Activated naive CD8-positive, alpha-beta T cell treated with anti-CD3 and anti-CD28 coated beads for 36 hours (primary cell): ENCODE measurements at regions not wholly inside any gene's neighbourhood (a gene's known extent, or its start where the extent isn't known, plus 50 kb on each side); places are given as distances from the start of the nearest gene placed in this dataset.
"Not testable (repeated sequence)": the region's sequence is repeated elsewhere in the genome, so short reads cannot be mapped to it uniquely, and the experiment has no call there.

Experiments used
- DNase-seq: peaks from one replicate; pipeline ENCODE4 v3.0.0; 2021
- H3K27ac Mint-ChIP-seq: one replicate; pipeline ENCODE4 v1.8.0; 2022; ENCODE audit warnings: mild to moderate bottlenecking, moderate library complexity, mixed read lengths
- H3K27me3 Mint-ChIP-seq: one replicate; pipeline ENCODE4 v1.8.0; 2022; ENCODE audit warnings: mild to moderate bottlenecking, mixed read lengths
- H3K36me3 Mint-ChIP-seq: one replicate; pipeline ENCODE4 v1.8.0; 2021; ENCODE audit warnings: mild to moderate bottlenecking, mixed read lengths
- H3K4me1 Mint-ChIP-seq: one replicate; pipeline ENCODE4 v1.8.0; 2021; ENCODE audit warnings: mixed read lengths
- H3K4me3 Mint-ChIP-seq: one replicate; pipeline ENCODE4 v1.8.0; 2022; ENCODE audit warnings: mild to moderate bottlenecking, moderate library complexity, mixed read lengths
- H3K9me3 Mint-ChIP-seq: one replicate; pipeline ENCODE4 v1.8.0; 2022; ENCODE audit warnings: mixed read lengths

DNA sequence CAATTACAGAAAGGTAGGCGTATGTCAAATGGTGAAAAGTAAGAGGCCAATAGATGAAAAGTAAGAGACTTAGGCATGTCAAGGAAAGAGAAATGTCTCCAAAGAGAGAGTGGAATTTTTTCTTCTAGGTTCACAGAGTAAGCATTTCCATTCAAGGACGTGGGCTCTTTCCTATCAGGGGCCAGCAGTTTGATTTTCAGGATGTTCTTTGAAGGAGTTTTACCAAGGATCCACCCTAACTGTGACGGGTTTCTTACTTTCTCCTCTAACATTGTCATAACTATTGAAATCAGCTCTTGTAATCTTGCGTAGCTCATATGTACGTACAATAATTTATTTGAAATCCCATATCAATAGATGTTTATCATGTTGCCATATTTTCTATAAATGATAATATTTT is 2112.2 kb upstream of the RAG2 start:
- DNase-seq, result no peak
- no peaks in the 10 kb centered on the region for H3K27me3 Mint-ChIP-seq
- no peak overlapping the region for H3K27ac Mint-ChIP-seq
- H3K4me1 Mint-ChIP-seq, result no peaks in the 10 kb centered on the region
- no peak overlapping the region for H3K4me3 Mint-ChIP-seq
- no peaks in the 10 kb centered on the region for H3K36me3 Mint-ChIP-seq
- peaks cover 5% of the 10 kb centered on the region for H3K9me3 Mint-ChIP-seq

DNA sequence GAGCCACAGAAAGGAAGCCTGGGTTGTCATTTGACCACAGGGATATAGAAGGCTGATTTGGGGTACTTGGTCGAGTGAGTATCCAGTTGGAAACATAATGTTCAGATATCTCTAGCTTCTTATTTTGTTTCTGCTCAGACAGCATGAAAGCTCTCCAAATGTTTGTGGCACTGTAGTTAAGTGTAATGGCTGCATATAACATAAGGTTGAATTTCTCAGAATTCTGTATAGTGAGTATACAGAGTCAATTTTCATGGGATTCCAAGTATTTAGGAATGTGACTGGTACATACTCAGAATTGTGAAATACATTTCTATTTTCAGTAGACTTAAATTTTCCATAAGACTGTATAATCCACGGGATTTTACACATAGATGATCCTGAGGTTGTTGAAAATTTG is 2102.1 kb upstream of the RAG2 start:
- Mint-ChIP-seq H3K27ac (no peak overlapping the region), H3K4me3 (no peak overlapping the region), H3K4me1 (no peaks in the 10 kb centered on the region), H3K9me3 (peaks cover 7% of the 10 kb centered on the region), H3K27me3 (no peaks in the 10 kb centered on the region), H3K36me3 (no peaks in the 10 kb centered on the region)
- DNase-seq, result no peak

DNA sequence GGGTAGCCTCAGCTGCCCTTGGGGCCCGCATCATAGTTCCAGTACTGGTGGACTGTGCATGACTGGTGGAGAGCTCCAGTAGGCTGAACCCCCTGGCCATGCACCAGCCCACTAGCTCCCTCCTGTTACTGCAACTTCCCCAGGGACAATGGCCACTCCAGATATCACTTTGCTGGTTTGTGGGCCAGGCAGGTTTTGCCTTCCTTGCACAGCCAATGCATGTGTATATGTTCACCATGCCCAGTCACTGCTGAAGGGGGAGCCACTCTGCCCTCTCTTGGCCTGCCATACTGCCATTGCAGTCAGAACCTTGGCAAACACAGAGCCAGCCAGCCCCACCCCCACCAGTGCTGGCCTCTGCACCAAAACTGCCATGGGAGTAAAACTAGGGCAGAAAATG is 2095.3 kb upstream of the RAG2 start:
- Mint-ChIP-seq H3K36me3 (no peaks in the 10 kb centered on the region), H3K9me3 (peaks cover 5% of the 10 kb centered on the region), H3K4me1 (no peaks in the 10 kb centered on the region), H3K4me3 (no peak overlapping the region), H3K27ac (no peak overlapping the region), H3K27me3 (no peaks in the 10 kb centered on the region)
- DNase-seq, result no peak

DNA sequence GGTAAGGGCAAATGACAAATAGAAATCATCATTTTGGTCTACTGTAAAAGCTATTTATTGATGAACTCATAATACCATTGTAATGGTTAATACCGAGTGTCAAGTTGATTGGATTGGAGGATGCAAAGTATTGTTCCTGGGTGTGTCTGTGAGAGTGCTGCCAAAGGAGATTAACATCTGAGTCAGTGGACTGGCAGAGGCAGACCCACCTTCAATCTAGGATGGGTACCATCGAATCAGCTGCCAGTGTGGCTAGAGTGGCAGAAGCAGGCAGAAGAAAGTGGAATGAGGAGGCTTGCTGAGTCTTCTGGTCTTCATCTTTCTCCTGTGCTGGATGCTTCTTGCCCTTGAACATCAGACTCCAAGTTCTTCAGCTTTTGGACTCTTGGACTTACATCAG is 2092.2 kb upstream of the RAG2 start:
- not testable (repeated sequence) for H3K4me3 Mint-ChIP-seq, H3K9me3 Mint-ChIP-seq, H3K27ac Mint-ChIP-seq, H3K4me1 Mint-ChIP-seq, H3K27me3 Mint-ChIP-seq, DNase-seq, H3K36me3 Mint-ChIP-seq

DNA sequence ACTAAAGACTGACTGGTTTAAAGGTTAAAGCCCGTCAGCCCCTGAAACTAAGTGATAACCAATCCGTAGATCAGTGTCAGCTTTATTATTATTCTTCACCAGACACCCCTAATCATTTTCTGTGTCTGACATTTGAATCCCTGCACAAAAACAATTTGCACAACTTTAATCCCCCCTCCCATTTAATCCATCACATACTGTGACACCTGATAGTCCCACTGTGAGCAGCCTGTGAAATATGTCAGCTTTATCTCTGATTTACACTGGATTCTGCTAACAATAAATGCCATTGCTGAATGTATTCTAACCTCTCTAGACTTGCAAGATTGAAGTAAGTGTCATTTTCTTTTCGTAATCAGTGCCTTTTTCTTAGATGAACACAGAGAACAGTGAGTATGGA is 2089.0 kb upstream of the RAG2 start:
- Mint-ChIP-seq H3K27ac (no peak overlapping the region), H3K27me3 (no peaks in the 10 kb centered on the region), H3K4me1 (no peaks in the 10 kb centered on the region), H3K9me3 (no peaks in the 10 kb centered on the region), H3K36me3 (no peaks in the 10 kb centered on the region), H3K4me3 (no peak overlapping the region)
- DNase-seq, result no peak

DNA sequence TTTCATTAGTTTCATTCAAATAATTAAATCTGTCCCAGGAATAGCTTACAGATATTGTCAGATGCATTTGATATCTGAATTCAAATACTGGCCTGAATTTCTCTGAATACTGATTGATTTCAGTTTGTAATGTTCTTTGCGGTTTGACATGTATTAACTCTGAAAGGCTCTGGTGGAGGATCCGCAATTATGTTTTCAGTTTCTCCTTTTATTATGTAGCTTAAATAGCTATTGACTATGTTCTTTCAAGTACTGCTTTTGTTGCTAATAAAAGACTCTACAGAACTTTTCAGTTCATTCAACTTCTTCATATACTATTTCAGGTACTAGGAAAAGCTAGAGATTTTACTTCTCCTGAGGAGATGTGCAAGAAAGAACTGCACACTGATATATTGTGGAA is 2085.4 kb upstream of the RAG2 start:
- Mint-ChIP-seq H3K27me3 (no peaks in the 10 kb centered on the region), H3K4me3 (no peak overlapping the region), H3K9me3 (peaks cover 2% of the 10 kb centered on the region), H3K36me3 (no peaks in the 10 kb centered on the region), H3K27ac (no peak overlapping the region), H3K4me1 (no peaks in the 10 kb centered on the region)
- DNase-seq, result no peak

DNA sequence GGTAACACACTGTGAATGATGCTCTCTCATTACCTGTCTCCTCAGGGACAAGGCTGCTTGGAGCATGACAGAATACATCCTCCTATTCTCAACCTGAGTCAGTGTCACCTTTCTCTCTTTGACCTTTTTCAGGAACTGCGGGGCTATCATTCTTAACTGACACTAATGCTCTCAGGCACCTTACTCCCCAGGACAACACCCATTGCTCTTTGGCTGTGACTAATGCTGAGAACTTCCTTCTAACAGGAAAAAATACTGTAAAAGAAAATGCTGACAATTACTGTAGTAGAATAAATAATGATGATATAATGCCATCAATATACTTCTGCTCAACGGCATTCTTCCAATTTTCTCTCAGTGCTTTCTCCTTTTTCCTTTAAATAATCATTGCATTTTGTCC is 2082.7 kb upstream of the RAG2 start:
- Mint-ChIP-seq H3K36me3 (no peaks in the 10 kb centered on the region), H3K27me3 (no peaks in the 10 kb centered on the region), H3K4me3 (no peak overlapping the region), H3K4me1 (no peaks in the 10 kb centered on the region), H3K9me3 (peaks cover 6% of the 10 kb centered on the region), H3K27ac (no peak overlapping the region)
- DNase-seq, result no peak

DNA sequence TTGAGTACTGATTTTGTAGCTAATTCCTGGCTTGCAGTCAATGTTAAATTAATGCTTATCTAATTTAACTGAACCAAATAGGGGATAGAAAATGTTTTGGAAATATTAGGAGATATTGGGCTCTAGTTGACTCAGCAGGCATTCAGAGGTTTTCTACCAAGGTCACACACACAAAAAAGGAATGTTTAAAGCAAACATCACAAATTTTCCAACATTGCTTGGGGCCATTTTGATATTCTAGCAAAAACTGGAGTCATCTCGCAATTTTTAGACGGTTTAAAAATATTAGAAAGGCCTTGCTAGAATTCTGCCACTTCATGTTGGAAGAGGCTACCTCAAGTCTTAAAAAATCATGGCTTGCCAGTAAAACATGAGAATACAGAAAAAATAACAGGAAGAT is 2082.1 kb upstream of the RAG2 start:
- Mint-ChIP-seq H3K4me3 (no peak overlapping the region), H3K27ac (no peak overlapping the region), H3K4me1 (no peaks in the 10 kb centered on the region), H3K9me3 (peaks cover 6% of the 10 kb centered on the region), H3K36me3 (no peaks in the 10 kb centered on the region), H3K27me3 (no peaks in the 10 kb centered on the region)
- DNase-seq, result no peak

DNA sequence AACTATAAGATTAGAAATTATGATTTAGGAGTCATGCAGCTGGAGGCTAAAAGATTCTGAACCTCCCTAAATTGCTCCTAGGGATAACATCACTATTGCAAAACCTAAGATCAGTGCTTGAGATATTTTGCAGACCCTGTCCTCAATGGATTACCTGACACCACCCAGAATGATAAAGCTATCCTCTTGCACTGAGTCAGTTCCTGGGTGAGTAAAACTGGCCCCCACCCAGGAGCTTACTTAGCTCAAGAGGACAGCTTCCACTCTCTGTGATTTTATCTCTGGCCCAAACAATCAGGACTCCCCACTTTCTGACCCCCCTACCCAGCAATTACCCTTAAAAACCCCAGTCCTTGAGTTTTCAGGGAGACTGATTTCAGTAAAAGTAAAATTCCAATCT is 2074.4 kb upstream of the RAG2 start:
- Mint-ChIP-seq H3K27ac (no peak overlapping the region), H3K36me3 (no peaks in the 10 kb centered on the region), H3K27me3 (no peaks in the 10 kb centered on the region), H3K4me1 (no peaks in the 10 kb centered on the region), H3K4me3 (no peak overlapping the region), H3K9me3 (peaks cover 9% of the 10 kb centered on the region)
- DNase-seq, result no peak

DNA sequence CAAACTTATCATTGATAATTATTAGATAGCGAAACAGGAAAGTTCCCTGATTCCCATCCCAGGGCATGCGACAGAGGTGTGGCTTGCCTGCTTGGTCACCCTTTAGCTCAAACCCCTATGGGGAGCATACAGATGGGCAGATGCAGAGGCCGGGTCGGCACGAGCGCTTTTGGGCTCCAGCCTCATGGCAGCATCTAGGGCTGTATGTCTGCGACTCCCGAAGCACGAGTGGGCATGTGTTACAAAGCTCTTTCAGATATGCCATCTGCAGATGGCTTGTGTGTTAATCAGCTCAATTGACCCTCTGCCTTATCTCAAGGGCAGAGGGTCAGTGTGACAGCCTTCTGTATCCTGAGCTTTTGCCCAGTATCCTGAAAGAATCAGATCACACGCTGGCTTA is 2069.3 kb upstream of the RAG2 start:
- H3K4me3 Mint-ChIP-seq, result no peak overlapping the region
- H3K36me3 Mint-ChIP-seq, result no peaks in the 10 kb centered on the region
- H3K27me3 Mint-ChIP-seq, result no peaks in the 10 kb centered on the region
- no peak overlapping the region for H3K27ac Mint-ChIP-seq
- H3K4me1 Mint-ChIP-seq, result no peaks in the 10 kb centered on the region
- peaks cover 6% of the 10 kb centered on the region for H3K9me3 Mint-ChIP-seq
- DNase-seq, result no peak

DNA sequence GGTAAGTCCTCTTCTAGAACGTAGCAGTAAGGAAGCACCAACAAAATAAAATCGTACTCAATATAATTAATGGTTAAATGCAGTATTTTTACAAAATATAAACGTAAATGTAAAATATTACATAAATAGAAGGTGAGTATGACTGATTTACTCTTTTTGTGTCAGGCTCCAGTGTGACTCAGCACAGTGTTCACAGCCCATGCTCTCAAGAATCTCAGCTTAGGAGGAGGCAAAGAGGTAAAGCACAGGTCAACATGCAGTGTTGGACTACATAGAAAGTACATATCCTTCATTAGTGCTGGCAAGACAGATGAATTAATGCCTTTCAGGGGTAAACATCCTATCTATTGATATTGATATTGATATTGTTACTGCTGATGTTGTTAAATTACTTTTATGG is 2050.6 kb upstream of the RAG2 start:
- no peak overlapping the region for H3K27ac Mint-ChIP-seq
- no peak for DNase-seq
- no peaks in the 10 kb centered on the region for H3K36me3 Mint-ChIP-seq
- H3K9me3 Mint-ChIP-seq, result peaks cover 1% of the 10 kb centered on the region
- H3K4me3 Mint-ChIP-seq, result no peak overlapping the region
- H3K4me1 Mint-ChIP-seq, result no peaks in the 10 kb centered on the region
- no peaks in the 10 kb centered on the region for H3K27me3 Mint-ChIP-seq

DNA sequence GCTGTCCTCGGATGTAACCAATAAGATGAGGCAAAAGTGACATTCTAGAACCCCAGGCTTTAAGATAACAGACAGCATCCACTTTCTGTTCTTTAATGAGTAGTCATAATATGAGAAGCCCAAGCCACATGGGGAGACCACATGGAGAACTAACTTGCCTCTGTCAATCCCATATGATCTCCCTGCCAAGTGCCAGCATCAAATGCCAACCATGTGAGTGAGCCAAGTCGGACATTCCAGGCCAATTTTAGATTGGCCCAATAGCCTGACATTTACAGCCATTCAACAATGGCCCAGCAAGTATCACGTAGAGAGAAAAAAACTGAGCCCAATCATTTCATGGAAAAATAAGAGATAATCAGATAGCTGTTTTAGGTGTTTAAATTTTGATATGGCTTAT is 2048.3 kb upstream of the RAG2 start:
- H3K27ac Mint-ChIP-seq, result no peak overlapping the region

DNA sequence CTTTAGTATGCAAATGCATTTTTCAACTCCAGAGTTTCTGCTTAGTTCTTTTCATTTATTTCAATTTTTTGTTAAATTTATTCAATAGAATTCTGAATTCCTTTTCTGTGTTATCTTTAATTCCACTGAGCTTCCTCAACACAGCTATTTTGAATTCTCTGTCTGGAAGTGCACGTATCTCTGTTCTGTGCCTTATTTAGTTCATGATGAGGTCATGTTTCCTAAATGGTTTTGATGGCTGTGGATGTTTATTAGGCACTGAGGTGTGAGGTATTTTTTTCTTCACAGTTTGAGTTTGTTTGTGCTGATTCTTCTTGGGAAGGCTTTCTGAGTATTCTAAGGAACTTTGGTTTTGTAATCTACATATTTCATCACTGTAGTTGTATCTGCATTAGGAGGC is 2042.8 kb upstream of the RAG2 start:
- H3K27ac Mint-ChIP-seq, result no peak overlapping the region
- peaks cover 10% of the 10 kb centered on the region for H3K9me3 Mint-ChIP-seq
- no peak overlapping the region for H3K4me3 Mint-ChIP-seq
- H3K27me3 Mint-ChIP-seq, result no peaks in the 10 kb centered on the region
- no peaks in the 10 kb centered on the region for H3K36me3 Mint-ChIP-seq
- no peak for DNase-seq
- H3K4me1 Mint-ChIP-seq, result no peaks in the 10 kb centered on the region

More for the DNA sequence above, 2048.3 kb upstream of the RAG2 start:
- Mint-ChIP-seq H3K27me3 (no peaks in the 10 kb centered on the region), H3K4me1 (no peaks in the 10 kb centered on the region), H3K36me3 (no peaks in the 10 kb centered on the region), H3K9me3 (peaks cover 3% of the 10 kb centered on the region), H3K4me3 (no peak overlapping the region)
- no peak for DNase-seq

DNA sequence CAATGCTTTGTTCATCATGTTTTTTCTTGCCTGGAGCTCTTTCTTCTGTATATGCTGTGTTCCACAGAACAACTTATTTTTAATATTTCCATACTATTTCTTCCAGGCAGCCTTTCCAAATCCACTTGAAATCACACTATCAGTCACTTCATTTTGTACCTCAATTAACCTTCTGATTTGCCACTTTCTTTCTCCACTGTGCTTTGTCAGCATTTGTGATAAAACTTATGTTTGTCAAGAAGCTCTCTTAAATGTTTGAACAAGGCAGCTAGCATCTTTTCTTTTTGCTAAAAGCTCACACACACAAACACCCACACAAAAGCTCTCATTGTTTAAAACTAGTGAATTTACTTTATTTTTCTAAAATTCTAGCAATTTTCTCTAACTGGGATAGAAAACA is 2014.7 kb upstream of the RAG2 start:
- no peak for DNase-seq
- no peaks in the 10 kb centered on the region for H3K27me3 Mint-ChIP-seq
- no peak overlapping the region for H3K4me3 Mint-ChIP-seq
- no peak overlapping the region for H3K27ac Mint-ChIP-seq
- no peaks in the 10 kb centered on the region for H3K36me3 Mint-ChIP-seq
- no peaks in the 10 kb centered on the region for H3K4me1 Mint-ChIP-seq
- peaks cover 10% of the 10 kb centered on the region for H3K9me3 Mint-ChIP-seq

DNA sequence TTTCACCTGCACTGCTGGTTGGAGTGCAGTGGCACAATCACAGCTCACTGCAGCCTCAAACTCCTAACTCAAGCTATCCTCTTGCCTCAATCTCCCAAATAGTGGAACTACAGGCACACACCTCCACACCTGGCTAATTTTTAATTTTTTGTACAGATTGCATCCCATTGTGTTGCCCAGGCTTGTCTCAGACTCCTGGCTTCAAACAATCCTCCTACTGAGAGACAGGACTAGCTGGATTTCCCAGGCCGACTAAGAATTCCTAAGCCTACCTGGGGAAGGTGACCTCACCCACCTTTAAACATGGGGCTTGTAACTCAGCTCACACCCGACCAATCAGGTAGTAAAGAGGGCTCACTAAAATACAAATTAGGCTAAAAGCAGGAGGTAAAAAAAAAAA is 2003.3 kb upstream of the RAG2 start:
- not testable (repeated sequence) for H3K27me3 Mint-ChIP-seq, H3K4me1 Mint-ChIP-seq, H3K4me3 Mint-ChIP-seq, H3K9me3 Mint-ChIP-seq, H3K36me3 Mint-ChIP-seq, H3K27ac Mint-ChIP-seq, DNase-seq

DNA sequence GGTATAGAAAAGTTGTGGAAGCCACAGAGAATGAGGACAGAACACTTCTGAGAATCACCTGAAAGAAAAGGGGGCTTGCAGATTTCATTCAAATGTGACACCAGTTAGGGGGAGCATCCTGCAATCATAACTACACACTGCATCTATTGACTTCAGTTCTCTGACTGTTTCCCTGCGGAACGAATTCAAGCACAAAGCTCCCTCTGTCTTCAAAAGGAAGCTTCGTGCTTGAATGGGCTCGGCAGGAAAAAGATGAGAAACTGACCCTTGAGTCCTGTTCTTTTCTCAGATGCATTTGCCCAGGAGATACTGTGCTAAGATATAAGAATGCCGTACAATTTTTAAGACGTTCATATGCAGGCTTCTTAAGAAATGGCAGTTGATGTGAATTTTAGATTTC is 2000.4 kb upstream of the RAG2 start:
- no peak overlapping the region for H3K27ac Mint-ChIP-seq
- H3K36me3 Mint-ChIP-seq, result no peaks in the 10 kb centered on the region
- H3K4me1 Mint-ChIP-seq, result no peaks in the 10 kb centered on the region
- no peak for DNase-seq
- H3K4me3 Mint-ChIP-seq, result no peak overlapping the region
- H3K27me3 Mint-ChIP-seq, result no peaks in the 10 kb centered on the region
- peaks cover 5% of the 10 kb centered on the region for H3K9me3 Mint-ChIP-seq

DNA sequence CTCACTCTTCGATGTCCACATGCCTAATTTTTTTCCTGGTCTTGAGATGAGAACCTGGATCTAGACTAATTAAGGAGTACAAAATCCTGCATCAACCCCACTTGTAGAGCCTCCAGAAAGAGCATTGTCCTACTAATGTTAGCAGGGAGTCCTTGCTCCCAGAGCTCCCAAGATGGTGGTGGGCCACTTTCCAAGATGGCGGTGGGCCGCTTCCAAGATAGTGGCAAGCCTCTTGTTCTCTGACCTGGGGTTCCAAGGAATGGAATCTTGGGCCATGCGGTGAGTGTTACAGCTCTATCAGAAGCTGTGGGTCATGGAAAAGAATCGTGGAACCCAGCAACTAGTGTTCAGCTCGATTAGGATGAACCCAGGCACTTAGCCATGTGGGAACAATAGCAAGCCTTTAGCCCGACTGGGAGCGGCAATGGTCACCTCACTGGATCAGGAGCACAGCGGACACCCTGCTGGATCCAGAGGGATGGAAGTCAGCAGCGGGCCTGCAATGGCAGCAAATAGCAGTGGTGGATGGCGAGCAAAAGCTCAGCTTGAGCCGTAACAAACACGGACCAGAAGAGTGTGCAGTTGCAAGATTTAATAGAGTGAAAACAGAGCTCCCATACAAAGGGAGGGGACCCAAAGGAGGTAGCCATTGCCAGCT is 1997.5 kb upstream of the RAG2 start:
- H3K27me3 Mint-ChIP-seq, H3K9me3 Mint-ChIP-seq, H3K36me3 Mint-ChIP-seq, DNase-seq, H3K27ac Mint-ChIP-seq, H3K4me1 Mint-ChIP-seq, H3K4me3 Mint-ChIP-seq: not testable (repeated sequence)
